Limb (tissue), 2 donors: ENCODE measurements at regions not wholly inside any gene's neighbourhood (a gene's known extent, or its start where the extent isn't known, plus 50 kb on each side); places are given as distances from the start of the nearest gene placed in this dataset.
A peak's percentile ranks its signal among the peaks of the same experiment; 100 is the strongest.

ENCODE experiments used
- DNase-seq, 2 donors: peaks; one replicate each; pipeline ENCODE4 v3.0.0-alpha.2; 2016; ENCODE audit errors: extremely low spot score in 2 of 2

DNA sequence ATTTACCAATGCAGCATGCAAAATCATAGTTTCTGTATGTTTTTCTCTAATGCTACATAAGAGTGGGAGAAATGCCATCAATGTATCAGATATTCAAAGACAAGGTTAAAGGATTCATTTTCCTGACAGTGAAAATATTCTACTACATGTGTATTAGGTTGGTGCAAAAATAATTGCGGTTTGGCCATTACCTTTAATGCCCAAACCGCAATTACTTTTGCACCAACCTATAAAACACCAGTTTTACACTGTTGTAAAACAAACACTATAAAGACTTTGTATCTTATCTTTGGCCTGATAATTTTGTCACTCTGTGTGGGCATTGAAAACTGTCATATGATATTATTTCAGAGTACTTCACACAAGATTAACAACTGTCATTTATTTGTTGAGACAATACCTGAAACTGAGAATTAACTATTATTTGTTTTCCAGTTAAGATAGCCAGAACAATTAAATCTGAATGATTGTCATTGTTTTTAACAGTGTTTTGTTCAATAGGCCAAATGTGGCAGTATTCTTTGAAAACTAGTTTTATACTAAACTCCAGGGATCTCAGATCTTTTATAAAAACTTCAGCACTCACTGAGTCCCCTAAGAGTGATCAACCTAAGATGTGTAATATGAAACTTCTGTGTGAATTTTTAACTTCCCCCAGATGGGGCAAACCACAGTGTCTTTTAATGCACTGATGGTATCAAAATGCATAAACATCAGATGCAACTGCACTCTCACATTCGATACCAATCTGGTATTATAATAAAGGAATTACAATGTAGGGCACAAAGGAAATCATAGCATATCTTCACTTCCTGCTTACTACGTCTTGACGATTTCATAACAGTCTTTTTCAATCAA, 53.8 kb upstream of the FBN2 start:
- no peak for DNase-seq

DNA sequence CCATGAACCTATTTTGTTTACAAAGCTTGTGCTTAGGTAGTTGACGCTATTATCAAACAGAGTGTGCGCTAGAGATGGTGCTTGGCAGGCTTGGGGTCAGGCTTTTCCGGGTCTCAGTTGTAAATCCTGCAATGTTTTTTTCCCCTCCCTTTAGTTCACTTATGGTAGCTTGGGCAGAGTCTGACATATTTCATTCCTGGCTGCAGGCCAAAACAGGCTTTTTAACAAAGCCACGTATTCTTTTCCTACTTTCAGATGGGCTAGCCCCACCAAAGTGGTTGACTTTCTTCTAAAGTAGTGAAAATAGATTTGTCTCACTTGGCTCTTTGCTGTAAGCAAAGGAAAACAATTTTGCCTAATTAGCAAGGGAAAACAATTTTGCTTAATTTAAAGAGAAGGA, 58.0 kb upstream of the FBN2 start:
- DNase-seq: peak; percentile 44 to 72

DNA sequence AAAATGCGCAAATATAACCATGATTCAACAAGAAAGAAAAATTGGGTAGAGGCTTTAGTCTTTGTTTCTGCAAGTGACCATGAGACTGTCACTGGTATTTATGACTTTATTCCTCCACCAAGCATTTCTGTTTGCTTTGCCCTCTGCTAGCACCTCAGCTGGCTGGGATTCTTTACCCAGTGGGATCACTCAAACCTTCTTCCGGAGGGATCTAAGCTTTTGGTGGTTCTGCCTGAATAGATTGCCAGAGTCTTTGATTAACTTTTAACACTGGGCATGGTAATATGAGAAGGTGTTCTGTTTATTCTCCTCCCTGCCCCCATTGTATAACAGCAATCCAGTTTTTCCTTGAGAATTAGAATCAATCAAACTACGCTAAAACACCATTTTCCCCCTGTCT, 59.1 kb upstream of the FBN2 start:
- no peak for DNase-seq

DNA sequence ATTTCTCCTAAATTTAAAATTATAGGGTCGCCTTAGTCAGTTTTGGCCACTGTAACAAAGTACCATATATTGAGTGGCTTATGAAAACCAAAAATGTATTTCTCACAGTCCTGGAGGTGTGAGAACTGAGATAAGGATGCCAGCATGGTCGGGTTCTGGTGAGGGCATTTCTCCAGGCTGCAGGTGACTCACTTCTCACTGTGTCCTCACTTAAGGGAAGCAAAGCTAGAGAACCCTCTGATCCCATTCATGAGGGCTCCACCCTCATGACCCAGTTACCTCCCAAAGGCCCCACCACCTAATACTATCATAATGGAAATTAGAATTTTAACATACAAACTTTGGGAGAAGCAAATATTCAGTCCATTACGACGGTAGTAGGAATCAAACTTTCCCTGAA, 75.1 kb upstream of the FBN2 start:
- no peak for DNase-seq

DNA sequence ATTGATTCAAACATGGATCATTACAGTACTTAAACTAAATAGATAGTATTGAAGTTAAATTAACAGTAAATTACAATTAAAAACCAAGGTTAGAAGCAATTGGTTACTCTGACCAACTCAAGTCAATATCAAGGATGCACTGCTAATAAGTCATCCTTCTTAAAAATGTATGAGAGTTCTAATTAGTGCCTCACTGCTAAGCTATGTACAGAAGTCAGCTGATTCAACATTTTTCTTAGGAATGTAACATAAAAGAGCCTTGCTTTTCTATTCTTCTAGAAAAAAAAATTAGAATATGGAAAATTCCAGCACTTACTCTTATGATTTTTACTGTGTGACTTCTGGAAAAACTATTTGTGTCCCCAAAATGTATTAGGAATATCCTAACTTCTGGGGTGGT, 75.7 kb upstream of the FBN2 start:
- no peak for DNase-seq

DNA sequence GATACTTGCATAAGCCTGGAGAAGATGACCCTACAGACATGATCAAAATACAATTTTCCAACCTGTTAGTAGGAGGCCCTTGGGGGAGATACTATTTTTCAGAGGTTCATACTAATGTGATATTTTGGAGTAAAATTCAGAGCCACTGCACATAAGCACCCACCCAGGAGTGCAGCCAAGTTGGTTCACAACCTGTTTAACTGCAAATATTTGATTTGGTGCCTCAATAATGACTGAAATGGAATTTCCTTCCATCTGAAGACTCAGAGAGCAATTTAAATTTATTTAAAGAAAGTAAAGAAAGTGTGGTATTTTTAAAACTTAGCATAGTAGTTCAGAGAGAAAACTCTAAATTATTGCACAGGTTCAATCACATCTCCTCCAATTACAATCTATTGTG, 77.5 kb upstream of the FBN2 start:
- no peak for DNase-seq

DNA sequence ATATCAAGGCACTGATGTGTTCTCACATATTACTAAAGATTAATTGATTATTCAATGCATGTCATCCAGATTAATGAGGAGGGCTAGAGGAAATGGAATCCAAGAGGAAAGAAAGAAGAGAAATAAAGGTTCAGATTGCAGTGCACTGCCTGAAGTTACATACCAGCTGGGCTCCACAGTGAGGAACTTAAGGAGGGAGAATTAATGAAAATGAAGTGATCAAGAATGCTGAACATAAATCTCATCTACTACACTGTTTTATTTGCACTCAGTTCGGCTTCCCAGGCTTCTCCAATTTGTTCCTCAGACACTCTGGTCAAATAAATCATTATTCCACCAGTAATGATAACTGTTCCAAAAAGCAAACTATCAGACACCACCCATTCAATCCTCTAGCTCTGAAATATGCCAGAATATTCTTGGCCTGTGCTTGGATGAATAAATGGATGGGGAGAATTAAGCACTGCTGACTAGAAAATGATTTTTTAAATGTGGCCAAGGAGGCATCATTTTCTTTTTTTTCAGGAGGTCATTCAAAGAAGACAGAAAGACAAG, 88.6 kb upstream of the FBN2 start:
- no peak for DNase-seq

DNA sequence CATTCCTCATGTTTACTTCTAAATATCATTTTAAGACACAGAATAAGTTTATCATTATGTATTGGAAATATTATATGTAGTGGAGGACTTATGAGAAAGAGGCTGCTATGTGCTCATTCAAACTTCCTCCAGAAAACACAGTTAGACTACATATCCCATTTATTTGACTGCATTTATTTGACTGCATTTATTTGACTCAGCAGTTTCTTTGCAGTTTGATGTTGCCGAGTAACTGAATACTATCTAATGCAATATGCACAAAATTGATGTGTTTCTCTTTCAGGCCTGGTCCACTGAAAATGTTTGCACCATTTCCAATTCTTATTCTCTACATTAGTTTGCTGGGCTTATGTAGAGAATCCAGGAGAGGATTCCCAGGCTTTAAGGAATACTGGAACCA, 89.9 kb upstream of the FBN2 start:
- no peak for DNase-seq

DNA sequence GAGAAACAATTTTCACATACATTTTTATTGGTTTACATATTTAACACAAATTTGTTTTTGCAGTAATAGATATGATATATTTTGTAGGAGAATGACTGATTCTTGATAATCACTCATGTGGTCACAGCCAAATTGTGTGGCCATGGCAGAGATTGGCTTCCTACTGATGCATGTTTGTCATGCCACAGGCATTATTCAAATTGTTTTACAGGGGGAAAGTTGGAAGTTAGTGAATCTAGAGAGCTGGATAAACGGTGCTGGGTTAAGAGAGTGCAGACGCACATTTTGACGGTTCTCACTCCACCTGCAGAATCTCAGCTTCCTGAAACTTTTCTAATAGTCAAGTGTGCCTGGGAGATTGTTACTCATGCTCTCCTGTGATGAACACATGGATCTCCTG, 91.1 kb upstream of the FBN2 start:
- no peak for DNase-seq

DNA sequence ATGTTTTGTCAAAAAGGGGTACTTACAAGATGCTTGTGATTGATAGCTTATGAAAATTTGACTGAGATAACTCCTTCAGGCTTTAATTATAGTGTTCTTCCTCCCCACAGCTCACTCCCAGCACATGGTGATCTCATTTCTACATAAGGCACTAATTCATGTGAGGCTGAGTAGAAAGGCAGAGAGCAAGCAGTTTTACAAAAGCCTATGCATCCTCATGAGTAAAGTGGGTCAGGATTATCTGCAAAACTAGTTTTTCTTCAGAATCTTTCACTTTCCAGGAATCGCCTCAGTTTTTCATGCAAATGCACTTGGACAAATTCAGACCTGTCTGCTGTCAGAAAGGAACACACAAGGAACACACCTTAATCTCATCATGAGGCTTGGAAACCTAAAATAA, 92.1 kb upstream of the FBN2 start:
- no peak for DNase-seq

DNA sequence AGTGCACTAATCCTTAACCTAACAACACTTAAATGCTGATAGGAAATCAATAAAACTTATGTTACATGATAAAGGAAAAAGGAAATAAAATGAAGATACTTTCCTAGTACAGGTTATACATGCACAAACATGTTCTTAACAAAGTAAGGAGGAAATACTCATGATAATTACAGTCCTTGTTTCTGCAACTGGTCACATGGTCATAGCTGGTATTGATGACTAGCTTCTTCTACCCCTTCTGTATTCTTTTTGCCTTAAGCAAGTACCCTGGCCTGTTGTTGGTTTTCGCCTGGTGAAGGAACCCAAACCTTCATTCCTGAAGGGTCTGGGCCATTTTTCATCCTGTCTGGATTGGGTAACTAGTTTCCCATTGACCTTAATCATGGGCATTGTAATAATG, 93.7 kb upstream of the FBN2 start:
- no peak for DNase-seq

DNA sequence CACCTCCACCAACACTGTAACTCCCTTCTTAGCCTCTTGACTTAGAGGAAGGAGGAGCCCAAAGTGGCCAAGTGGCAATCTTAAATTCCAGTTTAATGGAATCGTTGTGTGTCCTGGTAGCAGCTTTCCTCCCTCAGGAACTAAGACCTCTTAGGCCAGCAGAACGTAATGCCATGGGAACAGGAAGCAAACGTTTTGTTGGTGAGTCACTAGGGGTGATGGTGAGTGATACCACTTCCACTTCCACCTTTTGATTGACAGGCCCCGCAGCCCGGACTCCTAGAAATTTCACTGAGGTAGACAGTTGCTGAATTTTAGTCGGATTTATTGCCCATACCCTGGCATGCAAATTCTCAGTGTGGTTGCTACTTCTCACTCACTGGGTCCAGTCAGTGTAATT, 94.2 kb upstream of the FBN2 start:
- no peak for DNase-seq

DNA sequence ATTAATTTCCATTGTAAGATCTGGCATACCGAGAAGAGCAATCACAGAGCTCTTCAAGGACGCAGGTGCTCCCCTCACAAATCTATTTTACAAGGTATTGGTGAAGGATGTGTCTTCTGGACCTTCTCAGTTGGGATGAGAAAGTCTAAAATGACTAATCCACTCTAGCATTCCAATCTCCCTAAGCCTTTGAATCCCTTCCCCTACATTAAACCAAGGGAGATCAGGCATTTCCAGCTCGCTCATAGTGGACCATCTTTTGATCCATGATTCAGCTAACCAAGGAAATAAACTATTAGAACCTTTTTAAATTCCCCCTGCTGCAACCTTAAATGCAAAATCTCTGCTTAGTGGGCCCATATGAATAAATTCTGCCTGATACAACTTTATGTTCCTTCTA, 95.9 kb upstream of the FBN2 start:
- DNase-seq: no peak

DNA sequence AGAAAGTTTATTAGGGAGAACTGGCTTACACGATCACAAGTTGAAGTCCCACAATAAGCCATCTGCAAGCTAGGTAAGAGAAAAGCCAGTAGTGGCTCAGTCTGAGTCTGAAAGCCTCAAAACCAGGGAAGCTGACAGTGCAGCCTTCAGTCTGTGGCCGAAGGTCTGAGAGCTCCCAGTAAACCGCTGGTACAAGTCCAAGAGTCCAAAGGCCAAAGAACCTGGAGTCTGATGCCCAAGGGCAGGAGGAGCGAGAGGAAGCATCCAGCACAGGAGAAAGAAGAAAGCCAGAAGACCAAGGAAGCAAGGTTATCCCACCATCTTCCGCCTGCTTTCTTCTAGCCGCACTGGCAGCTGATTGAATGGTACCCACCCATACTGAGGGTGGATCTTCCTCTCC, 97.3 kb upstream of the FBN2 start:
- DNase-seq: no peak

DNA sequence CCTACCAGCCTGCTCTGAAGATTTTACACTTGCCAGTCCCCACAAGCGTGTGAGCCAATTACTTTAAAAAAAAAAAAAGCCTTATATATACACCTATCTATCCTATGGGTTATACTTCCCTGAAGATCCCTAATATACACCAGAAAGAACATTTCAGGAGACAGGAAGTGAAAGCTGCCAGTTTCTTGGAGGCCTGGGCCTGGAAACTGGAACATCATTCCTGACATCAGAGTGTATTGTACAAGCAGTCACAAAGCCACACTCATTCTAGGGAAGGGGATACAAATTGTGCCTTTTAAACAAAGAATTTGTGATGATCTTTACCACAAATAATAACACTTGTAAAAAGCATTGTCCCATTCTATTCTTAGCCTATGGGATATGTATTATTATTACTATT, 98.3 kb upstream of the FBN2 start:
- no peak for DNase-seq

DNA sequence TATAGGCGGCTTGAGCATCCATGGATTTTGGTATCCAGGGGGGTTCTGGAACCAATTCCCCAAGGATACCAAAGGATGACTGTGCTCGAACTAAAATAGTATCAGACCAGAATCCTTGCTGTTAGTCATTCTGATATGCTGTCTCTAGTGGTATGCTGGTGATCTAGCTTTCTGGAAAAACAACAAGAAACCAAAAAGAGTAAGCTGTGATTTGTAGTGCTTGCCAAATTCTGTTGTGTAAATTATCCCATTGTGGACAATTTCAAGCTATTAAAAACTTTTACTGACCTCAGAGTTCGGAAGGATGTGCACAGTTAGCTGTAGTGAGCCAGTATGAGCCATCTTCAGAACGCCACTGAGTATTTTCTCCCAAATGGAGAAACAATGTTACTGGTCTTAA, 99.0 kb upstream of the FBN2 start:
- no peak for DNase-seq

DNA sequence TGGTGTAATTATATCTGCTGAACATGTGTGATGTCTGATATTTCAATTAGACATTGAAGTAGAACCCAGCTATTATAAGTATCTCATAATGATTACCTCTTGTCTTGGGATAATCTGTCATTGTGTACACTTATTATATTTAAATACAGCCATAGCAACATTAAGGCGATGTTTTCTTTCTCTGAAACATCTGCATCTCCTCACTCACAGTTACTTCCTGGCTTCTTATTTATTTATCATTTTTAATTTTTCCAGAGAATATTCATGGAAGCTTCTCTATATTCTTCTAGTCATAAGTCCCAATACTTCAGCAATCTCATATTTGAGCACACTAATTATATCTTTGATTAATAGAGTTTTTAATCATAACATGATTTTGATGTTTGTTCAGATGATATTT, 103.8 kb upstream of the FBN2 start:
- DNase-seq: no peak

DNA sequence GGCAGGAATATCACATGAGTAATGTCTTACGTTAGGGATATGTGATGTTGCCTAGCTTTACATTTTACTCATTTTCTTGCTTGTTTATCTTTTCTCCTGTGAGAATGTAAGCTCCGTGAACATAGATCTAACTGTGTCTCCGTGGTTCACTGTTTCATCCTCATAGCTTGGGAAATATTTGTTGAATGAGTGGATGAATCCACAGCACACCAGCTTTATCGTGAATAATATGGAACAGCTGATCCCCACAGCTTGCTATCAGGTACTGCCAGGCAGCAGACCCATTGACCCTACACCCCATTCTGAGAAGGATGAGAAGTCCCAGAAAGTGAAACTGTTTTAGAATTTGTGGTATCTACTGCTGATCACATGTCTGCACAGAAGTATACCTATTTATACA, 106.8 kb upstream of the FBN2 start:
- DNase-seq: no peak

DNA sequence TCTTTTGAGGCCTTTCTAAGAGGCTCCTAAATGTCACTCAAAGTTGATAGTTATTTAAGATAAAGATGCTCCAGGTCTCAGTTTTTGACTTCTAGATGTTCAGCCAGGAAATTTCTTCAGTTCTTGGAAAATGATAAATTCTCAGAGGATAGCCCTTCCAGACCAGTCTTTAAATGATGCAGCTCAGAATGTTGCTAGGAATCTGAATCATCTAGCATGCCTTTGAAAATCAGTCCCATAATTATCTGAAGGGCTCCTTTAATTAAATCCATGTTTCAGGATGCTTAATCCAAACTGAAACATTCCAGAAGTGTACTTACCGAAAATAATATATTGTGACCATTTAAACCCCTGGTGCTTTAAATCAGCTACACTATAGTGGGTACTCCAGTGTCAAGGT, 107.5 kb upstream of the FBN2 start:
- no peak for DNase-seq

DNA sequence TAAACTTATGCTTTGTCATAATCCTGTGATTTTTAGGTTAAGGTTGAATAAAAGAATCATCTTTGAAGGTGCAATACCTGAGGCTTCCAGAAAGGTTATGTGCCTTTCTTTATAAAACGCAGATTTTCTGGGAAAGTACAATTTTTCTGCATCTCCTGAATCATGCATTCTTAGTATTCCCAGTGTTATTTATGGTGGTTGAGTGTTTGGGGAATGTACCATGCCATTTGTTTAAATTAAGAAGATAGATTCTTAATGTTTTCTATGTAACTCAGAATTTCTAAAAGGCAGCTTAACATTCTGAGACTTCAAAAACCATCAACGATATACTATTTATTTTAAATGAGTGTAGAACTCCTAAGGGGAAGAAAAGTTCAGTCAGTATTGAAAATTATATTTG, 108.1 kb upstream of the FBN2 start:
- no peak for DNase-seq

DNA sequence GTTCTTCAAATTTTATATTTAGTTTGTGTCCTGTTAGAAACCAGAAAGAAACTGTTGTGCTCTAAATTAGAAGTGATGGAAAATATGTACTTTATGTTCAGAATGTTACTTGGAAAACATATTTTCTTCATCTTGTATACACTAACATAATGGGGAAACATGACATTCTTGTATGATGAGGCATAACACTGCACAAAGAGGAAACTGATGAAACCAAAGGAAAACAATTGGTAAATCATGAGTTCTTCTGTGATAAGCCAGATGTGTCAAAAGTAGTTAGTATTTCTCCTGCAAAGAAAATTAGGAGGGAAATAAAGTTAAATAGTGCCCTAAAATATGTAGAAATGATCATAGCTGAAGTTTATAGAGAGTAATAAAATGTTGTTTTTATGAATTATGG, 111.1 kb upstream of the FBN2 start:
- DNase-seq: no peak

DNA sequence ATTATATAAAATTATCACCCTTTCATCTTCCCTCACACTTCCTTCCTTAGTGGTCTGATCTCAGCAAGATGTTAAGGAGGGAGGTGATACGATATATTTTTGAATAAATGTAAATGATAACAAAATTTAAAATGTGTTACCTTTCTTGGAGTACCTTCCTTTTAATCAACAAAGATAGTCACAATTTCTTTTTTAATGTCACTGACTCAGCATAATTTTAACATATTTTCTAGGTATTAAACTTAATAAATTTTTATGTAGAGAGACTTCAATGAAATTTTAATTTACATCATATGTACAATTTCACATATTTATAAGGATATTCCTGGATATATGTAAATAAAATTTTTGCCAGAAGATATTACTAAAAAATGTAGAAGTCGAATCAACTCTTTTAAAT, 125.0 kb upstream of the FBN2 start:
- DNase-seq: no peak

DNA sequence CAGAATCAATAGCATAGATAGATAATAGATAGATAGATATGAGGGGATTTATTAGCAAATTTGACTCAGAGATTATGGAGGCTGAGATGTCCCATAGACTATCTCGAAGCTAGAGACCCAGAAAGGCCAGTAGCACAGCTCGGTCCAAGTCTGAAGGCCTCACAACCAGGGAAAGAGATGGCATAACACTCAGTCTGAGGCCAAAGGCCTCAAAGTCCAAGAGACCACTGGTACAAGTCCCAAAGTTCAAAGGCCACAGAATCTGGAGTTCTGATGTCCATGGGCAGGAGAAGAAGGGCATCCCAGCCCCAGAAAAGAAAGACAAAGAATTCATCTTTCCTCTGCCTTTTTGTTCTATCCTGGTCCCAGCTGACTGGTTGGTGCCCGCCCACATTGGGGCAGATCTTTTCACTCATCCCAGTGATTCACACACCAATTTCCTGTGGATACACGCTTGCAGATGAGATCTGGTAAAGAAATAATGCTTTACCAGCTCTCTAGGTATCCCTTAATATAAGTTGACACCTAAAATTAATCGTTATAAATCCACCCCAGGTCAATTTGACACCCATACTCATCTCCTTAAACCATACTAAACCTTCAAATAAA, 127.8 kb upstream of the FBN2 start:
- no peak for DNase-seq
